Tibial artery (tissue), 4 donors: ENCODE measurements at regions not wholly inside any gene's neighbourhood (a gene's known extent, or its start where the extent isn't known, plus 50 kb on each side); places are given as distances from the start of the nearest gene placed in this dataset.

Experiments
- DNase-seq, 2 donors: peaks; one replicate each; pipeline ENCODE4 v3.0.0-alpha.2; 2019
- H3K27ac ChIP-seq, 2 donors: fragments of 200-600 bp; sonication (generic) in 1 of 2; 1 replicate in 1 of 2; 2 replicates in 1 of 2; pipeline ENCODE4 v1.5.1; 2018 to 2019; ENCODE audit warnings: mild to moderate bottlenecking in 1 of 2
- H3K27me3 ChIP-seq, 2 donors: fragments of 200-600 bp; sonication (generic) in 1 of 2; one replicate each; pipeline versions ENCODE4 v1.5.1 to v1.6.0; 2016 to 2019
- H3K36me3 ChIP-seq, 3 donors: fragments of 200-600 bp; sonication (generic) in 2 of 3; one replicate each; pipeline ENCODE4 v1.5.1; 2016 to 2019; ENCODE audit warnings: mild to moderate bottlenecking in 2 of 3
- H3K4me1 ChIP-seq, 4 donors: fragments of 200-600 bp; sonication (generic) in 2 of 4; 1 replicate in 3 of 4; 2 replicates in 1 of 4; pipeline ENCODE4 v1.5.1; 2016 to 2019
- H3K4me3 ChIP-seq, 2 donors: fragments of 200-600 bp; sonication (generic) in 1 of 2; 1 replicate in 1 of 2; 2 replicates in 1 of 2; pipeline ENCODE4 v1.5.1; 2018 to 2019; ENCODE audit warnings: mild to moderate bottlenecking in 2 of 2
- H3K9me3 ChIP-seq, 3 donors: fragments of 200-600 bp; sonication (generic) in 1 of 3; one replicate each; pipeline ENCODE4 v1.5.1; 2016 to 2019
- CTCF ChIP-seq, 2 experiments: fragments of 200-600 bp in 1 of 2; fragments of 450-650 bp in 1 of 2; IDR thresholded peaks; one replicate each; pipeline ENCODE4 v1.5.1; 2017 to 2019; ENCODE audit warnings: antibody characterized with exemption in 2 of 2, mild to moderate bottlenecking in 1 of 2, moderate library complexity in 1 of 2
- intact Hi-C: fragments of 100-400 bp; cut with DNase I; formaldehyde crosslinking; loops from one replicate; pipeline ENCODE4 v1.15.0; 2023; ENCODE audit warnings: low total_unique reads

GRCh38 chr4:135277068-135277979, 1075.7 kb upstream of the PABPC4L start:
- Histone ChIP-seq H3K27ac (no peak overlapping the region), H3K4me3 (no peak overlapping the region), H3K9me3 (no peaks in the 10 kb centered on the region), H3K27me3 (no peaks in the 10 kb centered on the region), H3K4me1 (peaks cover 0 to 20% (median 0%) of the 10 kb centered on the region in 4 donors), H3K36me3 (no peaks in the 10 kb centered on the region)
- TF ChIP-seq CTCF (IDR thresholded peaks at IDR 0.05): no peak
- DNase-seq: no peak
- intact Hi-C loops: no loop called here

DNA sequence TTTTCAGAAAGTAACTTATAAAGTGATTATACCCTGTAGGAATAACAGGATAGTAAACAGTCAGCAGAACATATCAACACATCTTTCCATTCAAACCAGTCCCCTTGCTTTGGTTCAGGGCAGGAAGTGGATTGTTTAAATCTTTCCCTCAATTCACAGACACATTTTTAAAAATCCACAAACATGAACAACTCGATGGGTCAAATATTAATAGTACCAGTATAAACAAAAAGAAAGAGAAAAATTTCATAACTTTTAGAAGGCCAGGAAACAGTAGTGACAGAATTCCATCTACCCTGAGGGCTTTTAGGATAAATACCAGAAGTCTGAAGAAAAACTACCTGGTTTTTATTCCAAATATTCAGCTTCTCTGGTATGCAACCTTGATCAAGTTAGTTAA, 1072.8 kb upstream of the PABPC4L start:
- H3K27ac ChIP-seq: no peak overlapping the region
- H3K4me1 ChIP-seq: peaks cover 0 to 20% (median 0%) of the 10 kb centered on the region in 4 donors
- no peaks in the 10 kb centered on the region for H3K9me3 ChIP-seq
- no peaks in the 10 kb centered on the region for H3K27me3 ChIP-seq
- no peak for TF ChIP-seq CTCF (IDR thresholded peaks at IDR 0.05)
- intact Hi-C loops: no loop called here
- no peaks in the 10 kb centered on the region for H3K36me3 ChIP-seq
- H3K4me3 ChIP-seq: no peak overlapping the region
- no peak for DNase-seq

DNA sequence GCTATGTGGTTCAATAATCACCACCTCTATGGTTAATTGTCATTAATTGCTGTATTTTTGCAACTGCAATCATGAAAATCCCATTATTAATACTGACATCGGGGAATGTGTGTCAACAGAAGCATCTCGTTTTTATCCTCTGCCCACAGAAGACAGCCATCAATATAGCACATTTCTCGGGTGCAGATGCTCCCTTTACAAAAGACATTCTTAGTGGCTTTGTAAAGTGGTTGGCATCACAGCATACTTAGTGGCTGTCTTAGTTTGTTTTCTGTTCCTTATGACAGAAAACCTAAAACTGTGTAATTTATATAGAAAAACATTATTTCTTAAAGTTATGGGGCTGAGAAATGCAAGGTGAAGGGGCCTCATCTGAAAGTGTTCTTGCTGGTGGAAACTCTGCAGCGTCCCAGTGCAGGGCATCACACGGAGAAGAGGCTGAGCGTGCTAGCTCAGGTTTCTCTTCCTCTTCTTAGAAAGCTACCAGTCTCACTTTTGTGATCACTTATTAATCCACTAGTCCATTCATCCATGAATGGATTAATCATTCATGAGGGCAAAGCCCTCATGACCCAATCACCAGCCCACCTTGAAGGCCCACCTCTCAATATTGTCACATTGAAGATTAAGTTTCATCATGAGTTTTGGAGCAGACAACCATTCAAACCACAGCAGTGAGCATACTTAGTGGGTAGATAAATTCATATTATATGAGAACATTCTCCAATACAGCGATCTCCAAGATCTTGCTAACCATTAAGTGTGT, 1067.7 kb upstream of the PABPC4L start:
- DNase-seq: no peak
- Histone ChIP-seq H3K4me1 (peaks cover 0 to 3% (median 0%) of the 10 kb centered on the region in 4 donors), H3K27ac (no peak overlapping the region), H3K27me3 (no peaks in the 10 kb centered on the region), H3K4me3 (no peak overlapping the region), H3K36me3 (no peaks in the 10 kb centered on the region), H3K9me3 (no peaks in the 10 kb centered on the region)
- TF ChIP-seq CTCF (IDR thresholded peaks at IDR 0.05): no peak
- intact Hi-C loops: no loop called here

DNA sequence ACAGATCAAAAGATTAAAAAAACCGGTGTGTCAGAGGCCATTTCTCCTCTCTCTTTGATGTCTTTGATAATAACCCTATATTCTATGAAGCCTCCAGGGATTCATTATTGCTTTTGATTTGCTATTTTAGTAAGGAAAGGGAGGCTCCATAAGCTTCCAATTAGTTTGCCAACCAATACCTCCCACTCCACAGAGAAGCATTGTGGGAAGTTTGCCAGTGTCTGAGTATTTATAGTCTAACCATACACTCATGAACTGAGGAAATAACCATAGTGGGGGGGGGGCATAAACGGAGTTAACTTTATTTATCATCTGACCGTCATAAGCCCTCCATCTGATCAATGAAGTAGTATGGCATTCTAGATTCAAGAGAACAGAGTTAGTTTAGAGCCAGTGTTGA, 1066.8 kb upstream of the PABPC4L start:
- intact Hi-C loops: no loop called here
- DNase-seq: no peak
- Histone ChIP-seq H3K4me3 (no peak overlapping the region), H3K27ac (no peak overlapping the region), H3K27me3 (no peaks in the 10 kb centered on the region), H3K36me3 (no peaks in the 10 kb centered on the region), H3K4me1 (no peaks in the 10 kb centered on the region), H3K9me3 (no peaks in the 10 kb centered on the region)
- no peak for TF ChIP-seq CTCF (IDR thresholded peaks at IDR 0.05)

GRCh38 chr4:135267148-135267865, 1065.7 kb upstream of the PABPC4L start:
- Histone ChIP-seq H3K4me3 (no peak overlapping the region), H3K27ac (no peak overlapping the region), H3K27me3 (no peaks in the 10 kb centered on the region), H3K4me1 (no peaks in the 10 kb centered on the region), H3K36me3 (no peaks in the 10 kb centered on the region), H3K9me3 (no peaks in the 10 kb centered on the region)
- intact Hi-C loops: no loop called here
- no peak for TF ChIP-seq CTCF (IDR thresholded peaks at IDR 0.05)
- DNase-seq: no peak
